ENCODE measurements at regions not wholly inside any gene's neighbourhood (a gene's known extent, or its start where the extent isn't known, plus 50 kb on each side); places are given as distances from the start of the nearest gene placed in this dataset.

- Histone ChIP-seq H3K27me3 (ENCODE audit: control insufficient read depth in 1 of 2, insufficient read depth in 2 of 2, low read length in 2 of 2) (no peaks in the 10 kb centered on the region), H3K9me3 (ENCODE audit: low read length) (no peaks in the 10 kb centered on the region), H3K9ac (ENCODE audit: insufficient read depth, low read depth, low read length) (no peak overlapping the region), H2AFZ (ENCODE audit: low read length) (no peak overlapping the region), H3K4me1 (ENCODE audit: insufficient read depth, low read length) (peaks cover 18% of the 10 kb centered on the region), H3K36me3 (replicated peaks in 1 of 2; ENCODE audit: control insufficient read depth in 1 of 2, insufficient read depth in 2 of 2, low read length in 2 of 2) (peaks cover 6 to 35% of the 10 kb centered on the region in 2 experiments), H3K27ac (ENCODE audit: extremely low read length, insufficient read depth, low read length) (no peak overlapping the region), H3K79me2 (ENCODE audit: insufficient read depth, low read length) (no peaks in the 10 kb centered on the region), H3K4me3 (replicated peaks in 1 of 3; ENCODE audit: insufficient read depth in 1 of 3, low read depth in 2 of 3, low read length in 3 of 3) (no peak overlapping the region), H3K4me2 (ENCODE audit: low read depth, low read length) (no peak overlapping the region), H4K20me1 (ENCODE audit: insufficient read depth, low read length) (no peaks in the 10 kb centered on the region)
- FAIRE-seq: no peak
- DNase-seq (ENCODE audit: low spot score): no peak
- POLR2A ChIA-PET: interaction anchor here (2.2 kb wide), 1 partner anchor 63 kb away, joined by 5 read pairs; no protein-coding TSS in a partner anchor
- no TSS peak for BruUV-seq (replicated peaks)
- TF ChIP-seq ZNF274 (CRISPR knock-in tag; IDR thresholded peaks at IDR 0.05) (no peak), REXO4 (CRISPR knock-in tag; IDR thresholded peaks at IDR 0.05; ENCODE audit: borderline replicate concordance) (no peak), HCFC1 (IDR thresholded peaks at IDR 0.05; ENCODE audit: low read depth, low read length) (no peak), ZMAT3 (CRISPR knock-in tag; conservative IDR thresholded peaks at IDR 0.05) (no peak), HNF1A (IDR thresholded peaks at IDR 0.05; ENCODE audit: low read depth) (no peak), HNF1A (CRISPR knock-in tag; IDR thresholded peaks at IDR 0.05; ENCODE audit: borderline replicate concordance) (no peak), REST (IDR thresholded peaks at IDR 0.05; ENCODE audit: borderline replicate concordance in 1 of 2, low read depth in 1 of 2, low read length in 2 of 2) (no peak), ZNF788 (CRISPR knock-in tag; IDR thresholded peaks at IDR 0.05; ENCODE audit: borderline replicate concordance) (no peak)
- no peak for ATAC-seq
- intact Hi-C loops (cut with micrococcal nuclease; ENCODE audit: unreplicated experiment): no loop called here
- CTCF ChIA-PET (ENCODE audit: low intra/inter-chr PET ratio, low total read pairs): no interaction called here
- in situ Hi-C loops (cut with HindIII; ENCODE audit: extremely low pct_ligation_motif_present, low pct_unique_long_range_greater_than_20kb): no loop called here
These were observed 57.5 kb downstream of the EPRS1 start for GRCh38 chr1:219988818-219989217.

Data from HepG2 (cell line).